Trophoblast cell (in vitro differentiated cells and primary cell): ENCODE measurements at regions not wholly inside any gene's neighbourhood (a gene's known extent, or its start where the extent isn't known, plus 50 kb on each side); places are given as distances from the start of the nearest gene placed in this dataset.

Source experiments
- DNase-seq, 2 donors: peaks; one replicate each; pipeline ENCODE4 v3.0.0-alpha.2; 2016
- H2AFZ ChIP-seq: 2 replicates; pipeline ENCODE4 v1.6.1; 2013; ENCODE audit warnings: low read length, moderate library complexity, mild to moderate bottlenecking; ENCODE audit not compliant: insufficient read depth, poor library complexity
- H2AK5ac ChIP-seq: 2 replicates; pipeline ENCODE4 v1.6.1; 2013; ENCODE audit warnings: mild to moderate bottlenecking, low read length
- H2BK120ac ChIP-seq: 2 replicates; pipeline ENCODE4 v1.6.1; 2013; ENCODE audit warnings: low read length, mild to moderate bottlenecking, moderate library complexity; ENCODE audit not compliant: insufficient read depth, poor library complexity
- H2BK12ac ChIP-seq: 2 replicates; pipeline ENCODE4 v1.6.1; 2013; ENCODE audit warnings: mild to moderate bottlenecking, low read length, moderate library complexity
- H2BK5ac ChIP-seq: 2 replicates; pipeline ENCODE4 v1.6.1; 2013; ENCODE audit warnings: low read length, low read depth, moderate library complexity, mild to moderate bottlenecking; ENCODE audit not compliant: poor library complexity
- H3K14ac ChIP-seq: 2 replicates; pipeline ENCODE4 v1.6.1; 2013; ENCODE audit warnings: mild to moderate bottlenecking, low read length
- H3K18ac ChIP-seq: 2 replicates; pipeline ENCODE4 v1.6.1; 2013; ENCODE audit warnings: mild to moderate bottlenecking, low read length
- H3K23ac ChIP-seq: 2 replicates; pipeline ENCODE4 v1.6.1; 2013; ENCODE audit warnings: low read length
- H3K27ac ChIP-seq: 2 replicates; pipeline ENCODE4 v1.5.1; 2013; ENCODE audit warnings: low read depth, mild to moderate bottlenecking, inconsistent platforms, low read length, moderate library complexity
- H3K27me3 ChIP-seq: 2 replicates; pipeline ENCODE4 v1.6.1; 2013; ENCODE audit warnings: inconsistent platforms, mild to moderate bottlenecking, low read length, moderate library complexity; ENCODE audit not compliant: insufficient read depth
- H3K36me3 ChIP-seq, 2 experiments: 1 replicate in 1 of 2; 2 replicates in 1 of 2; pipeline ENCODE4 v1.6.1; 2013; ENCODE audit warnings: low read length in 2 of 2, mild to moderate bottlenecking in 2 of 2, moderate library complexity in 1 of 2; ENCODE audit not compliant: insufficient read depth in 2 of 2, control insufficient read depth in 1 of 2
- H3K4ac ChIP-seq: 2 replicates; pipeline ENCODE4 v1.6.1; 2013; ENCODE audit warnings: low read depth, mild to moderate bottlenecking, low read length, moderate library complexity
- H3K4me1 ChIP-seq, 2 experiments: 1 replicate in 1 of 2; 2 replicates in 1 of 2; pipeline ENCODE4 v1.6.1; 2013; ENCODE audit warnings: low read length in 2 of 2, mild to moderate bottlenecking in 2 of 2, moderate library complexity in 1 of 2; ENCODE audit not compliant: insufficient read depth in 2 of 2, control insufficient read depth in 1 of 2
- H3K4me2 ChIP-seq: 2 replicates; pipeline ENCODE4 v1.6.1; 2013; ENCODE audit warnings: inconsistent platforms, mild to moderate bottlenecking, low read length, moderate library complexity
- H3K4me3 ChIP-seq: 2 replicates; pipeline ENCODE4 v1.5.1; 2013; ENCODE audit warnings: mild to moderate bottlenecking, low read depth, low read length, inconsistent platforms
- H3K79me1 ChIP-seq: one replicate; pipeline ENCODE4 v1.6.1; 2013; ENCODE audit warnings: low read length
- H3K79me2 ChIP-seq: 2 replicates; pipeline ENCODE4 v1.6.1; 2013; ENCODE audit warnings: low read length, mild to moderate bottlenecking; ENCODE audit not compliant: control insufficient read depth, insufficient read depth, poor library complexity
- H3K9ac ChIP-seq: 2 replicates; pipeline ENCODE4 v1.6.1; 2013; ENCODE audit warnings: mild to moderate bottlenecking, low read length
- H3K9me3 ChIP-seq: 2 replicates; pipeline ENCODE4 v1.6.1; 2013; ENCODE audit warnings: low read depth, mild to moderate bottlenecking, control low read depth, inconsistent platforms, low read length; ENCODE audit not compliant: insufficient read depth
- H4K12ac ChIP-seq: 2 replicates; pipeline ENCODE4 v1.6.1; 2013; ENCODE audit warnings: low read depth, mild to moderate bottlenecking, low read length, moderate library complexity
- H4K8ac ChIP-seq: 2 replicates; pipeline ENCODE4 v1.6.1; 2013; ENCODE audit warnings: low read depth, mild to moderate bottlenecking, low read length, moderate library complexity
- H4K91ac ChIP-seq: one replicate; pipeline ENCODE4 v1.6.1; 2013; ENCODE audit warnings: low read depth, mild to moderate bottlenecking, low read length, moderate library complexity
- WGBS: extraction: QIAGEN DNeasy Blood & Tissue Kit; methylation state at CpG from one replicate; pipeline ENCODE4 v1.1.7; 2013; ENCODE audit warnings: missing lambda C conversion rate; ENCODE audit not compliant: insufficient read length, insufficient coverage; ENCODE audit errors: extremely low coverage; 5-methylcytosine and 5-hydroxymethylcytosine counted together

DNA sequence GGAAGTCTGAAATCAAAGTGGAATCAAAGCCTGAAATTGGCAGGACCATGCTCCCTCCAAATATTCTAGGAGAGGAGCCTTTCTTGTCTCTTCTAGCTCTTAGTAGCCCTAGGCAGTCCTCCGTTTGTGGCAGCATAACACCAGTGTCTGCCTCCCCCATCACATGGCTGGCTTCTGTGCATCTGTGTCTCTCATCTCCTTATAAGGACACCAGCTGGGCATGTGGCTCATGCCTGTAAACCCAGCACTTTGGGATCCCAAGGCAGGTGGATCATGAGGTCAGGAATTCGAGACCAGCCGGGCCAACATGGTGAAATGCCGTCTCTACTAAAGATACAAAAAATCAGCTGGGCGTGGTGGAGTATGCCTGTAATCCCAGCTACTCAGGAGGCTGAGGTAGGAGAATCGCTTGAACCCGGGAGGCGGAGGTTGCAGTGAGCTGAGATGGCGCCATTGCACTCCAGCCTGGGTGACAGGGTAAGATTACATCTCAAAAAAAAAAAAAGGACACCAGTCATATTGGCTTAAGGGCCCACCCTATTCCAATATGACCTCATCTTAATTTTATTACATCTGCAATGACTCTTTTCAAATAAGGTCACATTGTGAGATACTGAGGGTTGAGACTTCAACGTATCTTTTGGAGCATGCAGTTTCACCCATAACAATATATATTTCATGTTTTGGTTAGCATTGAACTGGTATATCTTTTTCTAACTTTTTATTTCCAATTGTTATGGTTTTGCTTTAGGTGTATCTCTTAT lies 148.0 kb upstream of the TPM1 start:
- Histone ChIP-seq H4K91ac (peak overlapping the region; percentile 96), H3K79me2 (peaks cover 20% of the 10 kb centered on the region), H4K8ac (peak overlapping the region; percentile 5), H3K14ac (peak overlapping the region; percentile 67), H2BK120ac (peak overlapping the region; percentile 82), H2BK5ac (peak overlapping the region; percentile 70), H3K36me3 (no peaks in the 10 kb centered on the region), H3K4me3 (no peak overlapping the region), H3K79me1 (peaks cover 63% of the 10 kb centered on the region), H4K12ac (no peak overlapping the region), H2BK12ac (peak overlapping the region; percentile 74), H3K23ac (no peak overlapping the region), H2AFZ (no peak overlapping the region), H3K4me1 (peaks cover 24 to 33% of the 10 kb centered on the region in 2 experiments), H3K4me2 (no peak overlapping the region), H3K4ac (peak overlapping the region; percentile 50), H3K9ac (no peak overlapping the region), H3K27ac (peak overlapping the region; percentile 73), H3K18ac (peak overlapping the region; percentile 35), H3K9me3 (no peaks in the 10 kb centered on the region), H2AK5ac (peak overlapping the region; percentile 46), H3K27me3 (no peaks in the 10 kb centered on the region)
- no CpG with 5 or more reads among the region's 10 CpGs for WGBS
- DNase-seq: peak; percentile 96 to 97

DNA sequence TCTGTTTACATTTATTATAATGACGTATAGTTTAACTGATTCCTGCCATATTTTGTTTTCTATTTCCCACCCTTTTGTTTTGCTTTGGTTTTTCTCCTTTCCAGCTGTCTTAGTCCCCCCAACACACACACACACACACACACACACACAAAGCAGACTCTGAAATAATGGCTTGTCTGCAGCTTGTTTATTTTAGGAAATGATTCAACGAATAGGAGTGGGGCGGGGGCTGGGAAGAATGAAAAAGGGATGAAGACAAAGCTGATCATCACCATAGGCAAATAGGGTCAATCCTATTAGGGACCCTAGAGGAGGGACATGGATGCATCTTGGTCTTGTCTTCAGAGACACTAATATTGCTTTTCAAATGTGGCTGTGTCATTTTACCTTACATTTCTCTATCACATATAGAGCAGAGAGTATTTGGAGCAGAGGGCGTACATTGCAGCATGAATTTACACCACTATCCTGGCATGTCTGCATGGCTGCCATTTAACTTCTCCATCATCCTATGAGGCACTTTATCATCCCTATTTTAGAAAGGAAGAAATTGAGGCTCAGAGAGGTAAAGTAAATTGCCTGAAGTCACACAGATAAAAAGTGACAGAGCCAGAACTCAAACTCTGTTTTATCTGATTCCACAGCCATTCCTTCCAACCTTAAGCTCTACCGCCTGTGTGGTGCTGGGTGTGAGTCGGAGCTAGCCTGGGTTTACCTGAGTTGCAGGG lies 147.2 kb upstream of the TPM1 start:
- DNase-seq: peak; percentile 57 to 68
- H3K4me1 ChIP-seq: peaks cover 24 to 33% of the 10 kb centered on the region in 2 experiments
- H4K12ac ChIP-seq: peak overlapping the region; percentile 98
- H3K27me3 ChIP-seq: no peaks in the 10 kb centered on the region
- H4K91ac ChIP-seq: peak overlapping the region; percentile 100
- H2BK12ac ChIP-seq: peak overlapping the region; percentile 100
- H3K9me3 ChIP-seq: no peaks in the 10 kb centered on the region
- peaks cover 21% of the 10 kb centered on the region for H3K79me2 ChIP-seq
- peak overlapping the region; percentile 4 for H3K9ac ChIP-seq
- peak overlapping the region; percentile 100 for H2AK5ac ChIP-seq
- H3K4me3 ChIP-seq: no peak overlapping the region
- WGBS: no CpG with 5 or more reads among the region's 6 CpGs
- H3K79me1 ChIP-seq: peaks cover 65% of the 10 kb centered on the region
- H3K18ac ChIP-seq: peak overlapping the region; percentile 100
- peak overlapping the region; percentile 100 for H3K14ac ChIP-seq
- no peak overlapping the region for H3K23ac ChIP-seq
- H2BK5ac ChIP-seq: peak overlapping the region; percentile 100
- H3K36me3 ChIP-seq: no peaks in the 10 kb centered on the region
- peak overlapping the region; percentile 100 for H3K27ac ChIP-seq
- H4K8ac ChIP-seq: peak overlapping the region; percentile 99
- H2BK120ac ChIP-seq: peak overlapping the region; percentile 100
- H2AFZ ChIP-seq: peak overlapping the region; percentile 97
- H3K4me2 ChIP-seq: no peak overlapping the region
- peak overlapping the region; percentile 100 for H3K4ac ChIP-seq

DNA sequence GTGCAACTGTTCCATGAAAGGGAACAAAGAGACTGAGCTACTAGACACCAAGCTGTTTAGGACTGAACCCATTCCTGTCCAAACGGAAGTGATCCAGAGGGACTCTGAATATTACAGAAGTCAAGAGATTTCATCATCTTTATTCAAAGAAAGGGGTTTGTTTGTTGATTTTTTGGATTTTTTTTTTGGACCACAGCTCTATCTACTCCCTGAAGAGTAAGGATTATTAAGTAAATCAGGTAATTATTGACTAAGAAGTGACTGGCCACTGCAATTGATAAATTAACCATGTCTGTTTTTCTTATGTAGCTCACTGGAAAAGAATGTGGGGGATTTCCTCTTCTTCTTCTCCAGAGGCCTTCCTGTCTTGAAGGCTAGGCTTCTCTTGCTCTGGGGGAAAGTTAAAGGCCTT lies 146.6 kb upstream of the TPM1 start:
- H3K18ac ChIP-seq: peak overlapping the region; percentile 100
- peak overlapping the region; percentile 100 for H2AK5ac ChIP-seq
- no CpG with 5 or more reads among the region's 1 CpG for WGBS
- no peaks in the 10 kb centered on the region for H3K36me3 ChIP-seq
- peak overlapping the region; percentile 98 for H4K12ac ChIP-seq
- no peak overlapping the region for H3K23ac ChIP-seq
- H3K79me1 ChIP-seq: peaks cover 70% of the 10 kb centered on the region
- peak overlapping the region; percentile 100 for H2BK12ac ChIP-seq
- H3K27me3 ChIP-seq: no peaks in the 10 kb centered on the region
- H3K14ac ChIP-seq: peak overlapping the region; percentile 100
- no peaks in the 10 kb centered on the region for H3K9me3 ChIP-seq
- H4K91ac ChIP-seq: peak overlapping the region; percentile 100
- H3K9ac ChIP-seq: peak overlapping the region; percentile 91
- peak overlapping the region; percentile 100 for H2BK120ac ChIP-seq
- peak overlapping the region; percentile 100 for H3K27ac ChIP-seq
- peak in 1 of 2 donors; percentile 64 for DNase-seq
- H3K79me2 ChIP-seq: peaks cover 25% of the 10 kb centered on the region
- peak overlapping the region; percentile 100 for H2BK5ac ChIP-seq
- peak overlapping the region; percentile 100 for H4K8ac ChIP-seq
- peak overlapping the region; percentile 7 for H3K4me2 ChIP-seq
- no peak overlapping the region for H3K4me3 ChIP-seq
- H2AFZ ChIP-seq: peak overlapping the region; percentile 97
- H3K4ac ChIP-seq: peak overlapping the region; percentile 100
- H3K4me1 ChIP-seq: peaks cover 24 to 33% of the 10 kb centered on the region in 2 experiments

DNA sequence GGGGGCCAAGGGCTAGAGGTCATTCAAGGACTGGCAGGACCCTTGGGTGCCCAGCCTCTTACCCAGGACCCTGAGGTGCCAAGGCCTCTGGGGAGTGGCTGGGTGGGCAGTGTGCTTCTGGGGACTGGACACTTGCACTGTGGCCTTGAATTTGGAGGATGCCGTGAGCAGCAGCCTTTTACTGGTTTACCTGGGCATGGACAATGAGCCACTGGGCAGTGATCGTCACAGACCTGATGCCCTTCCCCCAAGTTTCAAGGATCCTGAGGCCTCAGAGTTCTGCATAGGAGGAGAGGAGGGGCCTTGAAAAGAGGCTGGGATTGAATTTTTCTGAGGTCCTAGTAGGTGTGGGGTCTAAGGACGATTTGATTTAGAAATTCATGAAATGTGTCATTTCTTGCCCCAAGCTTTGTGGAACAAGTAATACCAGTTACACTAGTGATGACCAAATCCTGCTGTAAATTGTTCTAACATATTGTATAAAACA lies 146.1 kb upstream of the TPM1 start:
- peak overlapping the region; percentile 100 for H2BK5ac ChIP-seq
- no CpG with 5 or more reads among the region's 3 CpGs for WGBS
- peaks cover 71% of the 10 kb centered on the region for H3K79me1 ChIP-seq
- H2BK120ac ChIP-seq: peak overlapping the region; percentile 100
- peak overlapping the region; percentile 100 for H3K4ac ChIP-seq
- no peaks in the 10 kb centered on the region for H3K36me3 ChIP-seq
- H3K27me3 ChIP-seq: no peaks in the 10 kb centered on the region
- H3K9me3 ChIP-seq: no peaks in the 10 kb centered on the region
- H2AFZ ChIP-seq: peak overlapping the region; percentile 100
- H2AK5ac ChIP-seq: peak overlapping the region; percentile 100
- peaks cover 28% of the 10 kb centered on the region for H3K79me2 ChIP-seq
- no peak overlapping the region for H3K4me3 ChIP-seq
- peak; percentile 80 to 98 for DNase-seq
- peak overlapping the region; percentile 100 for H4K91ac ChIP-seq
- H3K4me2 ChIP-seq: peak overlapping the region; percentile 7
- peak overlapping the region; percentile 100 for H3K18ac ChIP-seq
- peak overlapping the region; percentile 96 for H4K12ac ChIP-seq
- H3K14ac ChIP-seq: peak overlapping the region; percentile 100
- no peak overlapping the region for H3K23ac ChIP-seq
- H3K9ac ChIP-seq: peak overlapping the region; percentile 91
- peak overlapping the region; percentile 100 for H3K27ac ChIP-seq
- peak overlapping the region; percentile 100 for H2BK12ac ChIP-seq
- H3K4me1 ChIP-seq: peaks cover 24 to 33% of the 10 kb centered on the region in 2 experiments
- H4K8ac ChIP-seq: peak overlapping the region; percentile 100
